ENCODE measurements at regions not wholly inside any gene's neighbourhood (a gene's known extent, or its start where the extent isn't known, plus 50 kb on each side); places are given as distances from the start of the nearest gene placed in this dataset.

DNA sequence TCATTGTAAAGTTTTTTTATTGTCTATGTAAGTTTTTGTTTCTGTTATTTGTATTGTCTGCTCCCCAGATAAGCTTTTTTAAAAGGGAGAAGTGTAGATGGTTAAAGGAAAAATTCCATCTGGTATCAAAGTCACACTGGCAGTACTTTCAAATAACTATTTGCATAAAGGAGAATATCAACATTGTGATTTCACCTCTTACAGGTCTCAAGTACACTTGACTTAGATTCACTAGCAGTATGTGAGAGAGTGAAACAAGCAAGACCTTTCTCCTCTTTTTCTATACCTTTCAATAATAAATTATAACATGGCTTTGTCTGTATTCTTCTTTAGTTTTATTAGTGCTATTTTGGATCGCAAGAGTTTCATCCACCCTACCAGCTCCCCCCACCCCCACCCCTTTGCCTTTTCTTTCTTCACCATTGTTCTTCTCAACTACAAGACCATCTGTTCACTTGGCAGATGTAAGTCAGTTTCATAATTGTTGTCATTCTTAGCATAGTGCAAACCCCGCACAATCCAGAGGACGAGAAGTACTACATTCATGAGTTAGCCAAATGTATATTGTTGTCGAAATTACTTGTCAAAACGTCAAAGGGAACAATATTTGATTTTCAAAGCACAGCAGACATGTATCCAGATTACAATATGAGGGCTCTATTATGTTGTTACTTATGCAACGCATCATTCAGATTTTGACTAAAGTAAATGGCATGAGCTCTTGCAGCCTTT, 602.7 kb upstream of the FLRT2 start:
- dilution Hi-C loops (cut with MboI; ENCODE audit: extremely low pct_ligation_motif_present, low sequenced_read_pairs) (no loop called here), intact Hi-C loops (cut with micrococcal nuclease) (no loop called here)
- TF ChIP-seq POLR2AphosphoS5 (IDR thresholded peaks at IDR 0.05; ENCODE audit: insufficient read depth, low read depth, low read length) (no peak), FOS (IDR thresholded peaks at IDR 0.05; ENCODE audit: borderline replicate concordance, insufficient read depth, low read length) (no peak), EZH2 (IDR thresholded peaks at IDR 0.05; ENCODE audit: borderline replicate concordance, low read depth, low read length, severe bottlenecking) (no peak), JUN (IDR thresholded peaks at IDR 0.05; ENCODE audit: borderline replicate concordance, insufficient read depth, insufficient read length, low read depth) (no peak), POLR2A (IDR thresholded peaks at IDR 0.05; ENCODE audit: low read depth, low read length) (no peak), GATA2 (IDR thresholded peaks at IDR 0.05; ENCODE audit: insufficient read depth, insufficient read length, low read depth, low read length) (no peak)
- TF ChIP-seq, protein P1, sequence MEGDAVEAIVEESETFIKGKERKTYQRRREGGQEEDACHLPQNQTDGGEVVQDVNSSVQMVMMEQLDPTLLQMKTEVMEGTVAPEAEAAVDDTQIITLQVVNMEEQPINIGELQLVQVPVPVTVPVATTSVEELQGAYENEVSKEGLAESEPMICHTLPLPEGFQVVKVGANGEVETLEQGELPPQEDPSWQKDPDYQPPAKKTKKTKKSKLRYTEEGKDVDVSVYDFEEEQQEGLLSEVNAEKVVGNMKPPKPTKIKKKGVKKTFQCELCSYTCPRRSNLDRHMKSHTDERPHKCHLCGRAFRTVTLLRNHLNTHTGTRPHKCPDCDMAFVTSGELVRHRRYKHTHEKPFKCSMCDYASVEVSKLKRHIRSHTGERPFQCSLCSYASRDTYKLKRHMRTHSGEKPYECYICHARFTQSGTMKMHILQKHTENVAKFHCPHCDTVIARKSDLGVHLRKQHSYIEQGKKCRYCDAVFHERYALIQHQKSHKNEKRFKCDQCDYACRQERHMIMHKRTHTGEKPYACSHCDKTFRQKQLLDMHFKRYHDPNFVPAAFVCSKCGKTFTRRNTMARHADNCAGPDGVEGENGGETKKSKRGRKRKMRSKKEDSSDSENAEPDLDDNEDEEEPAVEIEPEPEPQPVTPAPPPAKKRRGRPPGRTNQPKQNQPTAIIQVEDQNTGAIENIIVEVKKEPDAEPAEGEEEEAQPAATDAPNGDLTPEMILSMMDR (IDR thresholded peaks at IDR 0.05; ENCODE audit: extremely low read depth in 1 of 2, insufficient read depth in 1 of 2, low read depth in 1 of 2, low read length in 2 of 2): no peak
- TF ChIP-seq, protein P2, sequence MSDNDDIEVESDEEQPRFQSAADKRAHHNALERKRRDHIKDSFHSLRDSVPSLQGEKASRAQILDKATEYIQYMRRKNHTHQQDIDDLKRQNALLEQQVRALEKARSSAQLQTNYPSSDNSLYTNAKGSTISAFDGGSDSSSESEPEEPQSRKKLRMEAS (IDR thresholded peaks at IDR 0.05; ENCODE audit: insufficient read depth, insufficient read length): no peak
- DNase-seq (ENCODE audit: low read depth, low spot score): no peak
- Histone ChIP-seq H3K36me3 (ENCODE audit: control insufficient read depth in 2 of 2, extremely low read depth in 1 of 2, insufficient read depth in 2 of 2, low read length in 2 of 2) (no peaks in the 10 kb centered on the region), H3K4me3 (replicated peaks in 1 of 3; ENCODE audit: insufficient read depth in 1 of 3, low read depth in 1 of 3, low read length in 3 of 3) (no peak overlapping the region), H3K9me3 (replicated peaks; ENCODE audit: control insufficient read depth, insufficient read depth, low read length) (no peaks in the 10 kb centered on the region), H2AFZ (ENCODE audit: low read depth, low read length) (no peak overlapping the region), H3K79me2 (ENCODE audit: control insufficient read depth, insufficient read depth, low read length) (no peaks in the 10 kb centered on the region), H3K9ac (replicated peaks; ENCODE audit: extremely low read depth, insufficient read depth, low read length) (no peak overlapping the region), H3K27me3 (ENCODE audit: control insufficient read depth in 2 of 2, insufficient read depth in 2 of 2, low read length in 2 of 2) (no peaks in the 10 kb centered on the region), H3K27ac (ENCODE audit: insufficient read depth, low read depth, low read length) (no peak overlapping the region), H4K20me1 (replicated peaks; ENCODE audit: control insufficient read depth, extremely low read depth, insufficient read depth, low read length) (no peaks in the 10 kb centered on the region), H3K4me2 (ENCODE audit: insufficient read depth, low read length) (no peak overlapping the region), H3K4me1 (ENCODE audit: control insufficient read depth, extremely low read depth, insufficient read depth, low read length) (no peaks in the 10 kb centered on the region), H3K9me1 (replicated peaks; ENCODE audit: control insufficient read depth, extremely low read depth, insufficient read depth, low read length) (no peaks in the 10 kb centered on the region)
- no peak for FAIRE-seq
- BruUV-seq (replicated peaks): no TSS peak
- POLR2A ChIA-PET: no interaction called here
- CTCF ChIA-PET: no interaction called here
